G401 (cell line): ENCODE measurements at regions not wholly inside any gene's neighbourhood (a gene's known extent, or its start where the extent isn't known, plus 50 kb on each side); places are given as distances from the start of the nearest gene placed in this dataset.

Experiments
- DNase-seq: peaks from one replicate; pipeline ENCODE4 v3.0.0-alpha.2; 2015; ENCODE audit warnings: low spot score
- in situ Hi-C: cut with HindIII; loops from 2 replicates; pipeline ENCODE4 v1.10.0; 2016; ENCODE audit warnings: low sequenced_read_pairs, mixed read lengths

GRCh38 chr2:120860579-120860922, 124.9 kb downstream of the GLI2 start:
- DNase-seq: no peak
- in situ Hi-C loops: no loop called here

DNA sequence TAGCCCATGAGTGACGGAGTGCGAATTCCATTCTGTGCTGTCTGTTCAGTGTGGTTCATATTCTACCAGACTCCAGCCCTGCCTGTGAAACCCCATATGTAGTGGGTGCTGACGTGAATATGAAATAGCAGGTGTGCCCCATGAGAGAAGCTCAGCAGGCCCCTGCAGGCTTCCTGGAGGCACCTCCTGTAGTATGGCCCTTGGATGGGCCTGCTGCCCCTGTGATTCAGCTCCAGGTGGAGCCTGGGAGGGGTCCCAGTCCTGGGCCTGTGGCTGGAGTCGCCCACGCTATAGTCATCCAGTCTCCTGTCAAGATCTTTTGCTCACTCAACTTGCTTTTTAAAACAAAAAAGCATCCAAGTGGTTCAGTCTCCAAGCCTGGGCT, 125.5 kb downstream of the GLI2 start:
- in situ Hi-C loops: no loop called here
- no peak for DNase-seq

- in situ Hi-C loops: no loop called here
- DNase-seq: no peak
Measured at GRCh38 chr2:120861576-120862191, 126.0 kb downstream of the GLI2 start.

GRCh38 chr2:120862201-120863060, 126.8 kb downstream of the GLI2 start:
- in situ Hi-C loops: no loop called here

GRCh38 chr2:120863146-120863545, 127.5 kb downstream of the GLI2 start:
- no peak for DNase-seq
- in situ Hi-C loops: no loop called here

More at GRCh38 chr2:120862201-120863060, 126.8 kb downstream of the GLI2 start:
- DNase-seq: no peak

DNA sequence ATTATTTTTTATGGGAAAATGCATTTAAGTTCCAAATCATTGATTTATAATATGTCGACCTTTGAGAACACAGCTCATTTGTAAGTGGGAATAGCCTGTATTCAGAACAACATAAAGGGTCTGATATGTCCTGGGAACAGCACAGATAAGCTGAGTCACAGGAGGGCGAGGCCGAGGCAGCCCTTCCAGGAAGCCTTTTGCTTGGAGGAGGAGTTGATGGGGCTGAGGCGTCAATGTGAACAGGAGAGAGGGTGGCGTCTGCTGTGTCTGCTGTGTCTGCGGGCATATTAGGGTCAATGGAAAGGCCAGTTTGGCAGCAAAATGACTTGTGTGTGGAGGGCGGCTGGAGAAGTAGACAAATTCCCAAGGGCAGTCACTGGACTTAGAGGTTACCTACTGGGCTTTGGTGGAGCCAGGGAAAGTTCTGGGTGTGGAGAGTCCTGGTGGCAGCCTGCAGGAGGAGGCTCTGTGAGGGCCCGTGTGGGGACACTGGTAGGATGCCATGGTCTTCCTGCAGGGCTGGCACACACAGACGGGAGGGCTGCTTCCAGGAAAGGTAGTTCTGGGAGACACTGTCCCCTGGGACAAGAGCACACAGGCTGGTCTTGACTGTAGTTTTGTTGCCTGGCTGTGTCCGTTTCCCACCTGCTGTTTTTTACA, 128.1 kb downstream of the GLI2 start:
- in situ Hi-C loops: no loop called here
- no peak for DNase-seq

GRCh38 chr2:120864981-120865380, 129.3 kb downstream of the GLI2 start:
- DNase-seq: no peak
- in situ Hi-C loops: no loop called here

DNA sequence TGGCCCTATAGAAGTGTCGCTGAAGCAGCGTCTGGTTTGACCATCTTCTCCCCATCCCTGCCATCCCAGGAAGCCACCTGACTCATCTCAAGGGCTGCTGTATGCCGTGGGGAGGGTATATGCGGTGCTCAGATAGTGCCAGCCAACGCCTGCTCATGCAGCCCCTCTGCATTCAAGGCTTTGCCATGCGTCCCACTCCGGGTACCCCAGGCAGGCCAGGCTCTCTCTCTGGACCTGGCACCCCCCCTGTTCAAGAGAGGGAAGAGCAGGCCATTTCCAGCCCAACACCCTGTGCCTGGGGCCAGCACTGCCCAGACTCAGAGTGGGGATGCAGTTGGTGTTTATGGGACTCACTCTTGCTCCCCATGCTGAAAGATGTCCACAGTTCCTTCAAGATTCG, 130.0 kb downstream of the GLI2 start:
- DNase-seq: no peak
- in situ Hi-C loops: no loop called here

DNA sequence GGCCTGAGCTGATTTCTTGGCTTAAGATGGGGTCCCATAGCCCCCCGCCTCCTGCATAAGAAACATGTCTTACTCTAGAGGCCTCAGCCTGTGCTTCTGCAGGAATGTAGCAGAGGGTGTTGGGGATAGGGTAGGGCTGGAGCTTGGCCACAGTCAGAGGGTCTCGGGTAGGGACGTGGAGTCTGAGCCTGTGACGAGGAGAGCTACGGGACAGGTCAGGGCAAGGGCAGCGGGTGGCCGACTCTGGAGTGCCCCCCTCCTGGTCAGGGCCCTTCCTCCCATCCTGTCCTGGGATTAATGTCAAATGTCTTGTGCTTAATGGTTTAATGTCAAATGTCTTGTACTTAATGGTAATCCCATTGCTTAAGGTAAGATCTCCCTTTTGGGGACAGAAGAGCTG, 130.4 kb downstream of the GLI2 start:
- in situ Hi-C loops: no loop called here
- no peak for DNase-seq

GRCh38 chr2:120866483-120867140, 130.9 kb downstream of the GLI2 start:
- in situ Hi-C loops: no loop called here
- no peak for DNase-seq

DNA sequence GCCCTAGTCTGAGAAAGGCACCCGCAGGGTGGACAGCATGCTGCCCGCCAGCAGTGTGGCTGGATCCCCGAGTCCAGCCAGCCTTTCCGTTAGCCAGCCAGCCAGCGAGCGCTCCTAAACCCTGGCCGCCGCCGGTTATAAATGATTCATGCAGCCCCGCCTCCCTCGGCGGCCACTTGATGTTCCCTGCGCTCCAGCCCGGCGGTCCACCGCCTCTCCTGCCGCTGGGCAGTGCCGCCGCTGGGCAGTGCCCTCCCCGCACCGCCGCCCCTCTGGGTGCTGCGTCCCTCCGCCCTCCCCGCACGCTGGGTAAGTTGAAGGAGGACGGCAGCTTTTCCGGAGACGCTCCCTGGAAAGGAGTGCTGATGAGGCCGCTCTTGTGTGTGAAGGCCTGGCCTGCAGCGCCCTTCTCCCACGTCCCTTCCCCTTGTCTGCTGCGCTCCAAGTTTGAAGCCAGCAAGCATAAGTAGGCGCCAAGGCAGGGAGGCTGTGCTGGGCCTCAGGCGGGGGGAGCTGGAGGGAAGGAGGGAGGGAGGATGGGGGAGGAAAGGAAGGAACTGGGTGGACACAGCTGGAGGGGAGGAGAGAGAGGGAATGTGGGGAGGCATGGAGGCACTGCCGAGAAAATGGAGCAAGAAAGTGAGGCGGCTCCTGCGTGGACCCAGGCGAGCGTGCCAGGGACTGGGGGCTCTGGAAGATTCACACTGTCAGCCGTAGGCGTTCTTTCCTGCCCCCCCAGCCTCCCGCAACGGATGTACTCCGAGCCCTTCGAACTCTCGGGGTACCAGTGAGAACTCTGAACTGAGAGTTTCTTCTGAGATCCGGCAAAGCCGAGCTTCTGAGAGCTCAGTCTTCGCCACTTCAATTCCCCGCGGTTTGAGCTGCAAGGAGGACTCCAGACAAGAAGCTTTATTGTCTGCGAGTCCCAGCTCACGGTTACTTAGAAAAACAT, 131.9 kb downstream of the GLI2 start:
- in situ Hi-C loops: no loop called here
- DNase-seq: peak; percentile 21

- in situ Hi-C loops: no loop called here
Measured at GRCh38 chr2:120868366-120868765, 132.7 kb downstream of the GLI2 start.

DNA sequence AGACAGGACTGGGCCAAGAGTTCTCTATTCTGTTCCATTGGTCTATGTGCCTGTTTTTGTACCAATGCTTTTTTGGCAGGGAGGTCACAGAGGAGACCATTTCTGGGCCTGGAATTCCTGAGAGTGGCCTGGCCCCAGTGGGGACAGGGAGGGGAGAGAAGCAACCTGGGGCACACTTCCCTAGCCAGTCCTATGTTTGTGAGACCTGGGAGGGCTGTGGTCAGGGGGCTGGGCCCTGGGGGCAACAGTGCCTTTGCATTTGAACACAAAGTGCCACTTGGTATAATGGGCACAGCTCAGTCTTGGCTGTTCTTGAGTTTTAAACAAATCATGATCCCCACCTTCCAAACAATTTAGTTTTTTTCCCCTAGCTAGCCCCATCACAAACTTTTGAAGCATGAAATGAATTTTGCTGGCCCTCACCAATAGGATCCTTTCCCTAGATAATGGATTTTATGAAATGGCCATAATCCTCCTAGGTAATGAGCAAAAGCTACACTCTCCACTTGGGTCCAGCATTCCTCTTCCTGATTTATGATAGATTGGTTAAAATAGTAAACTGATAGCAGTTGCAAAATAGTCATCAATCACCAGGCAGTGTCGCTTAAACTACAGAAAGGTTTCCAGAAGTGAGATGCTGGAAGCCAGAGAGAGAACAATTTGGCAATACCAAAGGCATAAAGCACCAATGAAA, 133.5 kb downstream of the GLI2 start:
- in situ Hi-C loops: no loop called here
- no peak for DNase-seq

More at GRCh38 chr2:120868366-120868765, 132.7 kb downstream of the GLI2 start:
- DNase-seq: no peak

- no peak for DNase-seq
- in situ Hi-C loops: no loop called here
Measured at GRCh38 chr2:120869730-120870466, 134.2 kb downstream of the GLI2 start.

DNA sequence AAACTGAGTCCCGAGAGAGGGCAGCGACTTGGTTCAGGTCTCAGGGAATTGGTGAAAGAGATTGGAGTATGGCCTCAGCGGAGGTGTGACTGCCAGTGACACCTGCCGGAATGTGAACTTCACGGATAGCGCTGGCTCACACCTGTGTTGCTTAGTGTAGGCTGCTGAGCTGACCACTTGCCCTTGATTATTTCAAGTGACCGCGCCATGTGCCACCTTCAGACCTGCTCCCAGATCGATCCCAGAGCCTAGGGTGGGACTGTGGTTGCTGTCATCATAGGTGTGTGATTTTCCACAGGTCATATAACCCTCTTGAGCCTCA, 134.8 kb downstream of the GLI2 start:
- in situ Hi-C loops: no loop called here
- DNase-seq: no peak

DNA sequence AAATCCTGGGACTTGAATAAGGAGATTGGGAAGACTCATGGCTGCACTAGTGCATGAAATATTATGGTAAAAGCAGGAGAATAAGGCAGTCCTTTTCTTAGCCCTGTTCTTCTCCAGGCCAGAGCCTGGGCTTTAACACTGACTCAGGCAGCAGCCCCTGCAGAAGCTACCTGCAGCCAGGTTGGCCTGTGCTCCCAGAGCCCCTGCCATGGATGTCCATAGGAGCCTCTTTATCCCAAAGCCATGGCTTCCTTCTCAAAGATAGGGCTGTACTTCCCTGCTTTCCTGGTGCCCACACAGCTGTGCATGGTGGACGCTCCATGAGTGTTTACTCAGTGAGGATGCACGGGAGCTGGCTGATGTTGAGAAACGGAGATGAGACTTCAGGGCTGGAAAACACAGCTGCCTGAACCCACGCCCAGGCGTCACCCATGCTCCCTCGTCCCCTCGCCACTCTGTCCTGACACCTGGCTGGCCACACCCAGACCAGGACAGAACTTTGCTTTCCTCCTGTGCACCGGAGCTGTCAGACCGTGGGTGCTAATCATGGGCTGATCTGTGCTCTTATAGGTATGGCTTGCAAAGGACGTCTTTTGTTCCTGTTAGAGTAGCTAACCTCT, 135.5 kb downstream of the GLI2 start:
- in situ Hi-C loops: no loop called here
- DNase-seq: no peak

- in situ Hi-C loops: no loop called here
- no peak for DNase-seq
Measured at GRCh38 chr2:120871881-120872620, 136.4 kb downstream of the GLI2 start.
